K562 (cell line): ENCODE measurements at regions not wholly inside any gene's neighbourhood (a gene's known extent, or its start where the extent isn't known, plus 50 kb on each side); places are given as distances from the start of the nearest gene placed in this dataset.

Experiments used
- ATAC-seq: fragments of 200-7000 bp; cut with Tn5 transposase; 3 replicates; pipeline ENCODE4 v1.9.1; 2020; ENCODE audit warnings: moderate library complexity
- BruUV-seq: library from RNA; stranded (reverse); fragments of 400-500 nt; replicated peaks from 2 replicates; lab custom pipeline; 2021; lab: Mats Ljungman, UMichigan
- CTCF ChIA-PET: fragments of 300-600 bp; formaldehyde crosslinking; extraction: SDS; loops from one replicate; lab custom pipeline; 2021; ENCODE audit warnings: low intra/inter-chr PET ratio; lab: Yijun Ruan, JAX
- POLR2A ChIA-PET: fragments of 300-600, 350-650 bp; sonication (Branson Sonifier 250); formaldehyde crosslinking; extraction: SDS; loops from one replicate; lab custom pipeline; 2021; ENCODE audit warnings: antibody characterized with exemption, inconsistent platforms; lab: Yijun Ruan, JAX
- DNase-seq, 4 experiments: peaks; one replicate each; pipeline versions ENCODE4 v3.0.0 to v3.0.0-alpha.2; 2011 to 2018; ENCODE audit warnings: low spot score in 3 of 4, mixed read lengths in 3 of 4; ENCODE audit errors: extremely low read depth in 1 of 4
- FAIRE-seq: peaks from 2 replicates; lab custom pipeline; 2011; peaks lifted over from hg19 to GRCh38; lab: Jason Lieb, UNC
- H2AFZ ChIP-seq: 2 replicates; pipeline ENCODE4 v1.6.0; 2011; ENCODE audit warnings: low read depth, low read length, control low read depth, inconsistent platforms
- H3K27ac ChIP-seq: fragments of 200-600 bp; 3 replicates; pipeline ENCODE4 v1.8.0; 2011; ENCODE audit warnings: low read depth, mild to moderate bottlenecking, control low read depth, inconsistent platforms, low read length, moderate library complexity, mixed read lengths; ENCODE audit errors: extremely low read depth
- H3K27me3 ChIP-seq, 2 experiments: fragments of 300-600 bp in 1 of 2; 2 replicates in 1 of 2; 3 replicates in 1 of 2; pipeline versions ENCODE4 v1.6.0 to v1.8.0; 2011; ENCODE audit warnings: inconsistent platforms in 2 of 2, low read length in 2 of 2, mild to moderate bottlenecking in 1 of 2, mixed read lengths in 1 of 2, moderate library complexity in 1 of 2; ENCODE audit not compliant: control insufficient read depth in 2 of 2, insufficient read depth in 2 of 2
- H3K36me3 ChIP-seq: fragments of 300-600 bp; 3 replicates; pipeline ENCODE4 v1.8.0; 2011; ENCODE audit warnings: mild to moderate bottlenecking, low read length, inconsistent platforms; ENCODE audit not compliant: control insufficient read depth, insufficient read depth
- H3K4me1 ChIP-seq, 2 experiments: fragments of 200-600 bp in 1 of 2; replicated peaks in 1 of 2; 2 replicates in 1 of 2; 3 replicates in 1 of 2; pipeline versions ENCODE4 v1.5.1 to v1.8.0; 2011; ENCODE audit warnings: inconsistent platforms in 2 of 2, low read length in 2 of 2, mild to moderate bottlenecking in 1 of 2, mixed read lengths in 1 of 2, moderate library complexity in 1 of 2; ENCODE audit not compliant: control insufficient read depth in 2 of 2, insufficient read depth in 2 of 2
- H3K4me2 ChIP-seq: 2 replicates; pipeline ENCODE4 v1.6.1; 2011; ENCODE audit warnings: low read length, control low read depth, inconsistent platforms, mixed read lengths; ENCODE audit not compliant: insufficient read depth
- H3K4me3 ChIP-seq: fragments of 200-600 bp; sonication (generic), shearing (Covaris generic); 2 replicates; pipeline ENCODE4 v1.5.1; 2016; ENCODE audit warnings: control low read depth, inconsistent platforms
- H3K79me2 ChIP-seq: fragments of 200-600 bp; 3 replicates; pipeline ENCODE4 v1.8.0; 2011; ENCODE audit warnings: low read length, inconsistent platforms; ENCODE audit not compliant: control insufficient read depth, insufficient read depth
- H3K9ac ChIP-seq, 2 experiments: 2 replicates each; pipeline versions ENCODE4 v1.6.0 to v1.6.1; 2011; ENCODE audit warnings: low read depth in 2 of 2, low read length in 2 of 2, control low read depth in 1 of 2, inconsistent platforms in 1 of 2, mild to moderate bottlenecking in 1 of 2, mixed read lengths in 1 of 2; ENCODE audit not compliant: insufficient read depth in 1 of 2
- H3K9me1 ChIP-seq: one replicate; pipeline ENCODE4 v1.6.0; 2011; ENCODE audit warnings: inconsistent platforms, mild to moderate bottlenecking, low read length, moderate library complexity; ENCODE audit not compliant: control insufficient read depth, insufficient read depth
- H3K9me3 ChIP-seq: replicated peaks from 2 replicates; pipeline ENCODE4 v1.5.1; 2011; ENCODE audit warnings: low read depth, low read length, inconsistent platforms; ENCODE audit not compliant: control insufficient read depth, insufficient read depth
- H4K20me1 ChIP-seq: replicated peaks from 2 replicates; pipeline ENCODE4 v1.6.1; 2011; ENCODE audit warnings: low read length, inconsistent platforms, mixed read lengths; ENCODE audit not compliant: control insufficient read depth, insufficient read depth
- DMBX1 ChIP-seq: fragments of 250-450 bp; sonication (Bioruptor Pico); IDR thresholded peaks from 2 replicates; pipeline ENCODE4 v1.8.0; 2022; ENCODE audit warnings: inconsistent platforms, mild to moderate bottlenecking, moderate library complexity, borderline replicate concordance
- FOXA1 ChIP-seq: fragments of 450-650 bp; IDR thresholded peaks from 2 replicates; pipeline ENCODE4 v1.6.1; 2016; ENCODE audit warnings: mild to moderate bottlenecking, borderline replicate concordance
- HIVEP1 ChIP-seq: fragments of 250-450 bp; sonication (Bioruptor Pico); IDR thresholded peaks from 2 replicates; pipeline ENCODE4 v1.4.0; 2020; ENCODE audit warnings: mild to moderate bottlenecking
- KLF16 ChIP-seq: IDR thresholded peaks from 2 replicates; pipeline ENCODE4 v1.6.1; 2016; ENCODE audit warnings: antibody characterized with exemption
- MTA2 ChIP-seq: fragments of 450-650 bp; IDR thresholded peaks from 2 replicates; pipeline ENCODE4 v1.6.1; 2016; ENCODE audit warnings: low read depth
- PHB2 ChIP-seq: fragments of 450-650 bp; IDR thresholded peaks from 2 replicates; pipeline ENCODE4 v1.6.1; 2017; ENCODE audit warnings: low read depth
- SRF ChIP-seq, 2 experiments: fragments of 250-450, 450-650 bp in 1 of 2; sonication (Bioruptor Pico) in 1 of 2; sonication (generic) in 1 of 2; formaldehyde crosslinking; IDR thresholded peaks; 2 replicates each; pipeline versions ENCODE4 v1.5.0 to v1.5.1; 2020 to 2022; ENCODE audit warnings: mild to moderate bottlenecking in 1 of 2, missing genetic modification reagents in 1 of 2
- SUPT5H ChIP-seq: fragments of 450-650 bp; IDR thresholded peaks from 2 replicates; pipeline ENCODE4 v1.6.1; 2016
- WGBS: fragments of 100-300 bp; shearing (Covaris generic); methylation state at CpG from one replicate; pipeline ENCODE4 v1.1.6; 2016; ENCODE audit warnings: low coverage, mixed read lengths; ENCODE audit not compliant: insufficient coverage; ENCODE audit errors: missing lambda C conversion rate; 5-methylcytosine and 5-hydroxymethylcytosine counted together
- in situ Hi-C: fragments of 300-500 bp; cut with MboI; formaldehyde crosslinking; loops from 4 replicates; pipeline ENCODE4 v1.15.0; 2018; ENCODE audit warnings: inconsistent platforms, mixed read lengths
- intact Hi-C: fragments of 100-400 bp; cut with micrococcal nuclease; formaldehyde crosslinking; loops from 2 replicates; pipeline ENCODE4 v1.14.2; 2022
- TF ChIP-seq, protein P1 (sequence below): sonication (generic); formaldehyde crosslinking; IDR thresholded peaks from 2 replicates; pipeline ENCODE4 v1.8.0; 2022; ENCODE audit warnings: mild to moderate bottlenecking, missing genetic modification reagents

- TF ChIP-seq MTA2 (no peak), DMBX1 (no peak), SRF (CRISPR knock-in tag; IDR thresholded peaks at IDR 0.05) (no peak)
- TF ChIP-seq, protein P1, sequence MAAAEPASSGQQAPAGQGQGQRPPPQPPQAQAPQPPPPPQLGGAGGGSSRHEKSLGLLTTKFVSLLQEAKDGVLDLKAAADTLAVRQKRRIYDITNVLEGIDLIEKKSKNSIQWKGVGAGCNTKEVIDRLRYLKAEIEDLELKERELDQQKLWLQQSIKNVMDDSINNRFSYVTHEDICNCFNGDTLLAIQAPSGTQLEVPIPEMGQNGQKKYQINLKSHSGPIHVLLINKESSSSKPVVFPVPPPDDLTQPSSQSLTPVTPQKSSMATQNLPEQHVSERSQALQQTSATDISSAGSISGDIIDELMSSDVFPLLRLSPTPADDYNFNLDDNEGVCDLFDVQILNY (CRISPR knock-in tag) = no peak
Measured at GRCh38 chr7:12119620-12120303, 91.3 kb upstream of the TMEM106B start (continued).

DNA sequence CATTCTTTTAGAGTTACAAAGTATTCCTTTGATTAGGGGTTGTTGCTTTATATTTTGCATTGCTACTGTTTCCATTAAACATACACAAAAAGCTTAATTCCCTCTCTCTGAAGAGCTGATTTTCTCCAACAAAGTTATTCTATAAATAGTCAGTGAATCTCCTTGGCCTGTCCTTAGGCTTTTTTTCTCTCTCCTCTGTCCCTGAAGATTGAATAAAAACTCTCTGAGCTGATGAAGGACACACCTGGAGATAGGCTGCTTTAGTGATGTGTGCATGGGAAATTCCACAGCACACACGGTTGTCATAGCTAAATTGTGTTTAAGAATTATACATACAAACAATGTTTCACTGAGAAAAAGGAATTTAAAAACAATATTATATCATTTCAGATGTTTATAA is 90.5 kb upstream of the TMEM106B start:
- Histone ChIP-seq H3K4me3 (no peak overlapping the region), H3K36me3 (no peaks in the 10 kb centered on the region), H3K27ac (no peak overlapping the region), H3K4me2 (no peak overlapping the region), H3K27me3 (no peaks in the 10 kb centered on the region), H3K9me1 (no peaks in the 10 kb centered on the region), H2AFZ (no peak overlapping the region), H3K9ac (no peak overlapping the region), H3K4me1 (no peaks in the 10 kb centered on the region), H3K79me2 (no peaks in the 10 kb centered on the region), H3K9me3 (no peaks in the 10 kb centered on the region), H4K20me1 (no peaks in the 10 kb centered on the region)
- in situ Hi-C loops = no loop called here
- no TSS peak for BruUV-seq
- no peak for TF ChIP-seq KLF16
- TF ChIP-seq FOXA1 = no peak
- TF ChIP-seq HIVEP1 (CRISPR knock-in tag) = no peak
- TF ChIP-seq PHB2 = no peak
- TF ChIP-seq SUPT5H = no peak
- DNase-seq (no peak), ATAC-seq (no peak), FAIRE-seq (no peak)
- ChIA-PET CTCF (no interaction called here), POLR2A (no interaction called here)
- intact Hi-C loops = no loop called here
- 0% methylated on average over 1 of the region's 1 CpG for WGBS
